LoVo (cell line): ENCODE measurements at regions not wholly inside any gene's neighbourhood (a gene's known extent, or its start where the extent isn't known, plus 50 kb on each side); places are given as distances from the start of the nearest gene placed in this dataset.

Source experiments
- DNase-seq: peaks from one replicate; pipeline ENCODE4 v3.0.0-alpha.2; 2016; ENCODE audit warnings: low spot score

DNA sequence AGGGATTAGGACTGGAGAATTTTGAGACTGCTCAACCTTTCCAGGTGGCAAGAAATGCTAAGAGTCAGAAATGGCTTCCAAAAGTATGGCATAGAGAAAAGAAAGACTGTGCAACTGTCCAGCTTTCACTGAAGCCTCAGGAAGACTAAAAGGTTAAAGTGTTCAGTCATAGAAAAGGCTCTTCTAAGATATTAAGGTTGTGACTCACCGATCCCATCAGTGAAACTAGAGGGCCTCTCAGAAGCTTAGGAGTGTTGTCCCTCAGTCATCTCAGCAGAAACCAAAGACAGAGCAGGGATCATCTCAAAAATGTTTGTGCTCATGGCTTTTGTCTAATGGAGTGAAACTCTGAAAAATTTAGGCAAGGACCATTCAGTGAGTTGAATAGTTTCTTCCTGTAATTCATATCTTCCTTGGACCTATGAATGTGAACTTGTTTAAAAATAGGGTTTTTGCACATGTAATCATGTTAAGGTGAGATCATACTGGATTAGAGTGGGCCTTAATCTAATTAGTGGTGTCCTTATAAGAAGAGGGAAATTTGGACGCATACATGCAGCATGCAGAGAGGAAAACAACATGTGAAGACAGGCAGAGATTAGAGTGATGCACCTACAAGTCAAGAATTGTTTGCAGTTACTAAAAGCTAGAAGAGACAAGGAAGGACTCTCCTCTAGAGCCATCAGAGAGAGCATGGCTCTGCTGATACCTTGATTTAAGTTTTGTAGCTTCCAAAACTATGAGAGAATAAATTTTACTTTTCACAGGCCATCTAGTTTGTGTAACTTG lies 71.3 kb downstream of the RPE65 start:
- DNase-seq: peak; percentile 37

DNA sequence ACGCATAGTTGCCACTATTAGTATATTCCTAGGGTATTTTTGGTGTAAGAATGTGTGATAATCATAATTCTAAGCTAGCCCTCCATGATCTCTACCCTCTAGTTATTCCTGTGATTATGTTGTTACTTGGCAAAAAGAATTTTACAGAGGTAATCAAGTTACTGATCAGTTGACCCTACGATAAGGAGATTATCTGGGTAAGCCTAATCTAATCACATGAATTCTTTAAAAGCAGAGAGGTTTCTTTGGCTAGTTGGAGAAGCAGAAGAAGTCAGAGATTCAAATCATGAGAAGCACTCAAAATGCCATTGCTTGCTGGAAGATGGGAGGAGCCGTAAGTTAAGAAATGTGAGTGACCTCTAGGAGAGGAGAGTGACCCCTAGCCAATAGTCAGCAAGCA lies 72.7 kb downstream of the RPE65 start:
- DNase-seq: no peak

GRCh38 chr1:68376441-68376840 lies 73.3 kb downstream of the RPE65 start:
- DNase-seq: no peak

GRCh38 chr1:68375919-68376318 lies 73.8 kb downstream of the RPE65 start:
- no peak for DNase-seq

GRCh38 chr1:68373173-68373572 lies 76.6 kb downstream of the RPE65 start:
- no peak for DNase-seq

DNA sequence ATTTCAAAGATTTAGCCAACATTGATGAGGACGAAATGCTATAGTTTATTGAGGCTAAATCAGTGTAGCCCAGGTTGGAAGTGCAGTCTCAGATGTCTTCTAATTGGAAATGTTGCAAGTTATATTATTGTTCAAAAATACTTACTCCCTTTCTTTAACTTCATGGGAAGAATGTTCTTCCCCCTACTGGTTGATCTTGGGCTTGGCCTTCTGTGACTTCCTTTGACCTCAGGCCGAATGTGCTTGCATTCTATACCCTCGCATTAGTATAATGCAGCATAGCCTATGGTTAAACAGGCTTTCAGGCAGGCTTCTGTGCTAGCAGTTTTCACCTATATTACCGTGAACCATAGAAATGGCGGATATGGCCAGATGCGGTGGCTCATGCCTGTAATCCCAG lies 77.3 kb downstream of the RPE65 start:
- no peak for DNase-seq

GRCh38 chr1:68370101-68370915 lies 79.4 kb downstream of the RPE65 start:
- no peak for DNase-seq

- no peak for DNase-seq
Measured at GRCh38 chr1:68366572-68366971, 83.2 kb downstream of the RPE65 start.

- DNase-seq: no peak
Measured at GRCh38 chr1:68365709-68366382, 83.9 kb downstream of the RPE65 start.

DNA sequence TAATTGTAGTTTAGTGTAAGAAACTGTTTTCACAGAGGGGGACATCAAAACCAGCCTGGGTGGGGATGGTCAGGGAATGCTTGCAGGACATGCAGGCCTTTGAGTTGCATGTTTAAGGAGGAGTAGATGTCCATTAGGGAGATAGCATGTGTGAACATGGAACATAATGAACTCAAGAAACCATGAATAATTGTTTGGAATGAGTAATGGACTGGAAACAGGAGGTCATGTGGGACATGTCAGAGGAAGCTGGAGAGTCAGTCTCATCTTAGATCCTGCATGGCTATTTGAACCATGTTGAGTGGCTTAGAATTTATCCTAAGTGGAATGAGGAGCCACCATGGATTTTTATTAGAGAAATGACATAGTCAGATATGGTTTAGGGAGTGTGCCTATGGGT lies 86.4 kb downstream of the RPE65 start:
- DNase-seq: no peak

DNA sequence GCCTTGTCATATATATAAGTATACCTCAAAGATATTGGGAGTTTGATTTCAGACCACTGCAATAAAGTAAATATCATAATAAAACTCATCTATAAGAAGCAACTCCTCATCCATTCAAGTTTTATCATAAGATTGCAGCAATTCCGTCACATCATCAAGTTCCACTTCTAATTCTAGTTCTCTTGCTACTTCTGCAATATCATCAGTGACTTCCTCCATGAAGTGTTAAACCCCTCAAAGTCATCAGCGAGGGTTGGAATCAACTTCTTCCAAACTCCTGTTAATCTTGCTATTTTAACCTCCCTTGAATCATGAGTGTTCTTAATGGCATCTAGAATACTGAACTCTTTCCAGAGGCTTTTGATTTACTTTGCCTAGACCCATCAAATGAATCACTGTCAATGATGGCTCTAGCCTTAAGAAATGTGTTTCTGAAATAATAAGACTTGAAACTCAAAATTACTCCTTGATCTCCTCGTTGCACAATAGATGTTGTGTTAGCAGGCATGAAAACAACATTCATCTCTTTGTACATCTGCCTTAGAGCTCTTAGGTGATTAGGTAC lies 88.3 kb downstream of the RPE65 start:
- DNase-seq: no peak

- DNase-seq: no peak
Measured at GRCh38 chr1:68359045-68359444, 90.7 kb downstream of the RPE65 start.

- DNase-seq: no peak
Measured at GRCh38 chr1:68358439-68358838, 91.3 kb downstream of the RPE65 start.

DNA sequence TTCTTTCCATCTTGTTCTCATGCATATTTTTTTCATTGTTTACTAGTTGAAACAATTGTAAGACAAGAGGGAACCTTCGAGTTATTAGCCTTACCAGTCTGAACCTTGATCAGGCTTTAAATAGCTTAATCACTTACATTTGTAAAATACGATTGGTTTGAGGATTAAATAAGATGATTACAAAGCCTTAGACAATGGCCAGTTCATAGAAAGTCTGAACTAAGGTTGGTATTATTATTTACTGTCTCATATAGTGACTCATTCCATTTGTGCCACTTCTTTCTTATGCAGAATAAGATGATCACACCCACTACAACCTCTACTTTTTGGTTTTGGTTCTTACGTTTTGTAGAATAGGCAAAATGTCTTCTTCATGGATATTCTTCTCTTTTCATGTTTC lies 94.1 kb downstream of the RPE65 start:
- no peak for DNase-seq

DNA sequence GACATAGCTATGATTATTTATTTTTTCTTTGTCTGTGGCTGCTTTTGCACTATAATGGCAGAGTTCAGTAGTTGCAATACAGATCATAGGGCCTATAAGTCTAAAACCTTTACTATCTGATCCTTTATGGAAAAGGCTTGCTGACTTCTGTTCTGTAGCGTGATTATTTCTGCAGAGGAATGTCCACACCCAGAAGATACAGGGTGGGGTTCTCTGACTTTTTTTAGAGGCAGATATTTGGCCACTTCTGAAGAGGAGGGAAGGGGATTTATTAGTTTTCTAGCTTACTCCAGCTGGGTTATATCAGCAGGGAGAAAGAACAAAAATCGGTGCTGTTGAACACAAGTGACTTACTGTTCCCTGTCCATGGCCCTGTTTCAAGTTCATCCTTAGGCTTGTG lies 97.6 kb downstream of the RPE65 start:
- no peak for DNase-seq

DNA sequence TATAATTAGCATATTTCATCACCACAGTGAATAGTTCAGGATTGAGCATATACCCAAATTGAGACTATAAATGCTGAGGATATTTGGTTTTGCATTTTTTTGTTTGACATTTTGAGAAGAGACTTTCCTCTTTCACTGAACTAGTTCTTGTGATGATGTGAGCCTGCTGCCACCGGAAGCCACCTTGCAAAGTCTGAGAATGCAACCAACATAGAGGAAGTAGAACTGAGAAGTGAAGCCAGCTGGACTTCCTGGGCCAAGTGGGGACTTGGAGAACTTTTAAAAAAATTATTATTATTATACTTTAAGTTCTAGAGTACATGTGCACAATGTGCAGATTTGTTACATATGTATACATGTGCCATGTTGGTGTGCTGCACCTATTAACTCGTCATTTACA lies 102.3 kb downstream of the RPE65 start:
- no peak for DNase-seq

DNA sequence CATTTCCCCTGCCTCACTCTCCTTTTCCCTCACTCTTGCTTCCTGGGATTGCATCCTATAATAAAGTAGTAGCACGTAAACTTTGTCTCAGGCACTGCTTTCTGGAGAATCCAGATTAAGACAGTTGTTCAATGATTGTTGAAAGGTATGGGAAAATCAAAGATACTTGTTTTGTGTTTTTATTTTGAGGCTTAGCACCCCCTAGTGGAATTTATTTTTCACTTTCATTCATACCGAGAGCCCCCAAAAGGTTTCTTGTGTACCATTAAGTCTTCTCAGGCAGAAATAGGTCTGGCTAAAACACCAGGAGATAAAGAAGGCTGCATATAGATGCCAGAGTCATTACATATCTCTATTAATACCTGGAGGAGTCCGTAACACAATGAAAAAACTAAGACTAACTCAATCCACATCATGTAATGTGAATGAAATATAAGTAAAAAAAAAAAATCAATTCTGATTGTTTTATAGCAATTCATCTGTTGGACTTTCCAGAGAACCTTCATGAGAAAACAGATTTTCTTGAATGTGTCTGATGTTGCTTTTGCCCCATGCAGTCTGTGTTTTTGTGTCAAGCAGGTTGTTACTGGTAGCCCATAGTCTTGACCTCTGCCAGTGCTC lies 103.5 kb downstream of the RPE65 start:
- peak; percentile 14 for DNase-seq

- DNase-seq: no peak
Measured at GRCh38 chr1:68344208-68344607, 105.5 kb downstream of the RPE65 start.

DNA sequence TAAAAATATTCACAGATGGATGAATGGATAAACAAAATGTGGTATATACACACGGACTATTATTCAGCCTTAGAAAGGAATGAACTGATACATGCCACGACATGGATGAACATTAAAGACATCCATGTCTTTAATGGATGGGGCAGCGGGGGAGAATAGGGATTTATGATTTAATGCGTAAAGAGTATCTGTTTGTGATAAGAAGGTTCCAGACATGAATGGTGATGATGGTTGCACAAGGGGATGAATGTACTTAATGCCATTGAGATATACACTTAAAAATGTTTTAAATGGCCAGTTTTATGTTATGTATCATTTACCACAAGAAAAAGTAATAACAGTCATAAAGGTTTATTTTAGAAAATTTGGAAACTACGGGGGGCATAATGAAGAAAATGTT lies 108.6 kb upstream of the WLS start:
- DNase-seq: no peak

- DNase-seq: no peak
Measured at GRCh38 chr1:68339505-68339904, 107.2 kb upstream of the WLS start.

DNA sequence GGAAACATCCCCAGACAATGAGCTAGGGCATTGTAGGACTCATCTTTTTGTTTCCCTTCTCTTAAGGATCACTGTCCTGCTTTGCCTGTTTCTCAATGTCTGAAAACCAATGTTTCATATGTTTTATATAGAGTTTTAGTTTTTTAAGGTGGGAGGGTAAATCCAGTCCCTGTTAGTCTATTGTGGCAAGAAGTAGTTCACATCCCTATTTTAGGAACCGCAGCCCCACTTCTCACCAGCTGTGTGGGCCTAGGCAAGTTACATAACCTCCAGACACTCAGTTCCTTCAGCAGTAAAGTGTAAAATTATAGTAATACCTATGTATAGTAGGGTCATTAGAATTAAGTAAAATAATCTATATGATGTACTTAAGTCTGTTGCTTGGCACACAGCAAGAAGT lies 105.8 kb upstream of the WLS start:
- DNase-seq: no peak

DNA sequence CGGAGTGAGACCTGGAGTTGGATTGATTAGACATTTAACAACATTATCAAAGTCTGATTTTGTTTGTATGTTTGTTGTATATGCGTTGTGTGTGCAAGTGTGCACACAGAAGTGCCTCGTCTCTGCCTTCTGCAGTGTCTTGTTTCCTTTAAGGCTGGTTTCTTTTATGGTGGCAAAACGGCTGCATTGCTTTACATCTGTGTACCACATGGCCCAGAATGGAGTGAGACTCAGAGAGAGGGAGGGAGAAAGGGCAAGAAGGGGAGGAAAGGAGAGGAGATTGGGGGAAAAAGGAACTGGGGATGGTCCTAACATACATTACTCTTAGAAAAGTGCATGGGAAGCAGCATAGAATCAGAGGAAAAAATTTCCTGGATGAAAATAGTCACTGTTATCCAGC lies 99.7 kb upstream of the WLS start:
- DNase-seq: no peak
